ENCODE measurements at regions not wholly inside any gene's neighbourhood (a gene's known extent, or its start where the extent isn't known, plus 50 kb on each side); places are given as distances from the start of the nearest gene placed in this dataset.
A peak's percentile ranks its signal among the peaks of the same experiment; 100 is the strongest.

DNA sequence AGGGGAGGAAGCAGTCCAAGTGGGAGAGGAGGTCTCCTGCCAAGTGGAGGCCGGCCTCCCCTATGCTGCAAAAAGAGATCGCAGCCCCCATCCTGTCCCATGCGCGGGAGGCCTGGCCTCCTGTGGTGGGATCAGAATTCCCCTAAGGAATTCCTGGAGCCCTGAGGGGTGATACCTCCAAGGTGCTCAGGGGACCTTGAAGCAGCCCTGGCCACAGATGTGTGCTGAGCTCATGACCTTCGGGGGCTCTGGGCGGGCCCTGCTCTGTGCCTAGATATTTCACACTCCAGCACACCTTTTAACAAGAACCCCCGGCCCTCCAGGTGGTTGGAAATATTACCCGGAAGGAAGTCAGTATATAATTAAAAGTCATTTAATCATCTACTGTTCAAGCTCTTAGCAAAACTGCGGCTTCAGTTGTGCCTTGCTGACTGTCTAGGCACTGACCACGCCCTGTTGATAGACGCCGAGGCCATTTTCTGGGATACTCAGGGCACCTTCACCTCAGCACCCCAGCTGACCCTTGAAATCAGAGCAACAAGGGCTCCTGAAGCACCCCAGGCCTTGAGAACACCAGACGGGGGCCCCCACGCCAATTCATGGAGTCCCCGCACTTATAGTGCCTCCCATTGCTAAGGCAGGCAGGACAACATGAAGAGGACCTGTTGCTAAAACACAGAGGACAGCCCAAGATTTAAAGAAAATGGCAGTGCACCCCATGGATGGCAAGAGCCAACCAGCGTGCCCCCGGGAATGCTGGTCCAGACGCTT lies 119.1 kb downstream of the NDUFA10 start:
- DNase-seq (ENCODE audit: low read depth in 6 of 9, low spot score in 9 of 9), result no peak
- no peak overlapping the region for H3K27ac ChIP-seq (ENCODE audit: low read depth in 1 of 2, low read length in 1 of 2)
- peaks cover 0 to 11% of the 10 kb centered on the region in 2 donors for H3K9me3 ChIP-seq (ENCODE audit: control insufficient read depth in 2 of 2, insufficient read depth in 1 of 2, low read length in 1 of 2)
- H3K27me3 ChIP-seq (ENCODE audit: control insufficient read depth in 2 of 2, insufficient read depth in 1 of 2, low read length in 1 of 2), result no peaks in the 10 kb centered on the region
- 97% methylated on average over 18 of the region's 18 CpGs for WGBS
- H3K36me3 ChIP-seq (ENCODE audit: control insufficient read depth in 2 of 2, insufficient read depth in 2 of 2, low read length in 1 of 2), result no peaks in the 10 kb centered on the region
- H3K4me3 ChIP-seq (ENCODE audit: low read length in 2 of 2), result no peak overlapping the region
- peaks cover 0 to 3% of the 10 kb centered on the region in 2 donors for H3K4me1 ChIP-seq (ENCODE audit: control insufficient read depth in 2 of 2, insufficient read depth in 2 of 2, low read length in 2 of 2)

GRCh38 chr2:239905306-239905705 lies 119.8 kb downstream of the NDUFA10 start:
- Histone ChIP-seq H3K4me3 (ENCODE audit: low read length in 2 of 2) (no peak overlapping the region), H3K4me1 (ENCODE audit: control insufficient read depth in 2 of 2, insufficient read depth in 2 of 2, low read length in 2 of 2) (no peaks in the 10 kb centered on the region), H3K27me3 (ENCODE audit: control insufficient read depth in 2 of 2, insufficient read depth in 1 of 2, low read length in 1 of 2) (no peaks in the 10 kb centered on the region), H3K9me3 (ENCODE audit: control insufficient read depth in 2 of 2, insufficient read depth in 1 of 2, low read length in 1 of 2) (peaks cover 0 to 11% of the 10 kb centered on the region in 2 donors), H3K27ac (ENCODE audit: low read depth in 1 of 2, low read length in 1 of 2) (no peak overlapping the region), H3K36me3 (ENCODE audit: control insufficient read depth in 2 of 2, insufficient read depth in 2 of 2, low read length in 1 of 2) (no peaks in the 10 kb centered on the region)
- no peak for DNase-seq (ENCODE audit: low read depth in 6 of 9, low spot score in 9 of 9)
- WGBS, result 97% methylated on average over 20 of the region's 20 CpGs

GRCh38 chr2:239904496-239904895 lies 120.6 kb downstream of the NDUFA10 start:
- DNase-seq (ENCODE audit: low read depth in 6 of 9, low spot score in 9 of 9), result no peak
- H3K9me3 ChIP-seq (ENCODE audit: control insufficient read depth in 2 of 2, insufficient read depth in 1 of 2, low read length in 1 of 2), result peaks cover 0 to 11% of the 10 kb centered on the region in 2 donors
- no peaks in the 10 kb centered on the region for H3K4me1 ChIP-seq (ENCODE audit: control insufficient read depth in 2 of 2, insufficient read depth in 2 of 2, low read length in 2 of 2)
- WGBS, result 97% methylated on average over 6 of the region's 6 CpGs
- no peak overlapping the region for H3K4me3 ChIP-seq (ENCODE audit: low read length in 2 of 2)
- H3K36me3 ChIP-seq (ENCODE audit: control insufficient read depth in 2 of 2, insufficient read depth in 2 of 2, low read length in 1 of 2), result no peaks in the 10 kb centered on the region
- no peaks in the 10 kb centered on the region for H3K27me3 ChIP-seq (ENCODE audit: control insufficient read depth in 2 of 2, insufficient read depth in 1 of 2, low read length in 1 of 2)
- H3K27ac ChIP-seq (ENCODE audit: low read depth in 1 of 2, low read length in 1 of 2), result no peak overlapping the region

DNA sequence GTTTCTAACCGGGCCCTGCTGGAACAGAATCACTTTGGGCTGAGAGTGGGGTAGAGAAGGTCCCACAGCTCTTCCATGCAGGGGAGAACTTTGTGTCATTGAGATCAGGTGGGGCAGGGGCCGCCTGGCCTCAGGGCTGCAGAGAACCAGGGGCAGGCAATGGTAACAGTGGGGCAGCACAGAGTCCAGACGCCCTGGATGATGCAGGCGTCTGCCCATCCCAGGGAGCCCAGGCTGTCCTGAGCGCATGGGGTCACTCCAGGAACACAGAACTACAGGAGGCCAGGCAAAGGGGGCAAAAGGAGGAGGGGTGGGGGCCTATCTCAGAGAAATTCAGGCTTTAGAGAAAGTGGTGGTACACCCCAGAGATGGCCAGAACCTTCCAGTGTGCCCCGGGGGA lies 121.3 kb downstream of the NDUFA10 start:
- H3K36me3 ChIP-seq (ENCODE audit: control insufficient read depth in 2 of 2, insufficient read depth in 2 of 2, low read length in 1 of 2), result no peaks in the 10 kb centered on the region
- WGBS, result 96% methylated on average over 6 of the region's 6 CpGs

DNA sequence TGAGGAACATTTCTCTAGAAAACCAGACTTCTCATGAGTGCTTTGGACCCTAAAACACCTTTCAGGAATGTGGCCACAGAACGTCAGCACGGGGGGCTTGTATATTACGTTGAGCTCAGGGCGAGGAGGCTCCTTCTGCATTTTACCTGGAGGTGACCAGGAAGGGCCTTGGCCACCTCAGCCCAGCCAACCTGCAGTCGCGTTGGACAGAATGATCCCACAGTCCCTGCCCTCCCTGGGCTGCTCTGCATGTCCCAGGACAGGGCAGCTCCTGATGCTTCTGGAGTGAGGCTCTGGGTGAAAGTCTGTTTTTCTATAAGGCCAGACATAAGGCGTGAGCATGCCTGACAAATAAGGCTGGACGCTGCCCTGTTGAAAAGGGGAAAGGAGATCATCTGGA lies 121.9 kb downstream of the NDUFA10 start:
- peaks cover 0 to 4% of the 10 kb centered on the region in 2 donors for H3K4me1 ChIP-seq (ENCODE audit: control insufficient read depth in 2 of 2, insufficient read depth in 2 of 2, low read length in 2 of 2)
- H3K9me3 ChIP-seq (ENCODE audit: control insufficient read depth in 2 of 2, insufficient read depth in 1 of 2, low read length in 1 of 2), result peaks cover 0 to 11% of the 10 kb centered on the region in 2 donors
- no peak for DNase-seq (ENCODE audit: low read depth in 6 of 9, low spot score in 9 of 9)
- H3K27ac ChIP-seq (ENCODE audit: low read depth in 1 of 2, low read length in 1 of 2), result no peak overlapping the region
- no peaks in the 10 kb centered on the region for H3K27me3 ChIP-seq (ENCODE audit: control insufficient read depth in 2 of 2, insufficient read depth in 1 of 2, low read length in 1 of 2)
- H3K4me3 ChIP-seq (ENCODE audit: low read length in 2 of 2), result no peak overlapping the region
- no peaks in the 10 kb centered on the region for H3K36me3 ChIP-seq (ENCODE audit: control insufficient read depth in 2 of 2, insufficient read depth in 2 of 2, low read length in 1 of 2)
- WGBS, result 94% methylated on average over 8 of the region's 8 CpGs

More for the DNA sequence above, 121.3 kb downstream of the NDUFA10 start:
- H3K27ac ChIP-seq (ENCODE audit: low read depth in 1 of 2, low read length in 1 of 2), result no peak overlapping the region
- H3K9me3 ChIP-seq (ENCODE audit: control insufficient read depth in 2 of 2, insufficient read depth in 1 of 2, low read length in 1 of 2), result peaks cover 0 to 11% of the 10 kb centered on the region in 2 donors
- DNase-seq (ENCODE audit: low read depth in 6 of 9, low spot score in 9 of 9), result no peak
- H3K27me3 ChIP-seq (ENCODE audit: control insufficient read depth in 2 of 2, insufficient read depth in 1 of 2, low read length in 1 of 2), result no peaks in the 10 kb centered on the region
- no peaks in the 10 kb centered on the region for H3K4me1 ChIP-seq (ENCODE audit: control insufficient read depth in 2 of 2, insufficient read depth in 2 of 2, low read length in 2 of 2)
- H3K4me3 ChIP-seq (ENCODE audit: low read length in 2 of 2), result no peak overlapping the region

DNA sequence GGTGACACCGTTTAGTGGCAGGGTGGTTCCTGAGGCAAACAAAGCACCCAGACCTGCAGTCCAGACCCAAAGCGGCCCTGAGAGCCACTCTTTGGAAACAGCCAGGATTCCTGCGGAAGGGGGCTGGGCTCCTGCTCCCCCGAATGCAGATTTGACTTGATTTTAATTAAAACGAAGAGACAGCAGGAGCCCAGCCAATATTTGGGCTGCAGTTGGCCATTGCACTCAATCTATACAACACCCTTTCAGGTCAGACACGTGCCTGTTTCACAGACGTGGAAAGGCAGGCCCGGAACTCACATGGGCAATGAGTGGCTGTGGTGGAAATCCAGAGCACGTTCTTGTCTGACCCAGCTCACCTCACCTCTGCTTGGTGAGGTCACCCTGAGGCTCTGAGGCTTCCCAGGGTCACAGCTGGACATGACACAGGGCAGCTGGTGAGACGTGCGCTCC lies 122.4 kb downstream of the NDUFA10 start:
- Histone ChIP-seq H3K36me3 (ENCODE audit: control insufficient read depth in 2 of 2, insufficient read depth in 2 of 2, low read length in 1 of 2) (no peaks in the 10 kb centered on the region), H3K9me3 (ENCODE audit: control insufficient read depth in 2 of 2, insufficient read depth in 1 of 2, low read length in 1 of 2) (peaks cover 0 to 11% of the 10 kb centered on the region in 2 donors), H3K4me1 (ENCODE audit: control insufficient read depth in 2 of 2, insufficient read depth in 2 of 2, low read length in 2 of 2) (peaks cover 0 to 4% of the 10 kb centered on the region in 2 donors), H3K27me3 (ENCODE audit: control insufficient read depth in 2 of 2, insufficient read depth in 1 of 2, low read length in 1 of 2) (no peaks in the 10 kb centered on the region), H3K27ac (ENCODE audit: low read depth in 1 of 2, low read length in 1 of 2) (no peak overlapping the region), H3K4me3 (ENCODE audit: low read length in 2 of 2) (no peak overlapping the region)
- WGBS, result 87% methylated on average over 11 of the region's 11 CpGs
- no peak for DNase-seq (ENCODE audit: low read depth in 6 of 9, low spot score in 9 of 9)

- H3K4me3 ChIP-seq (ENCODE audit: low read length in 2 of 2), result no peak overlapping the region
- no peak overlapping the region for H3K27ac ChIP-seq (ENCODE audit: low read depth in 1 of 2, low read length in 1 of 2)
- 79% methylated on average over 13 of the region's 13 CpGs for WGBS
- peak in 1 of 9 donors; percentile 40 for DNase-seq (ENCODE audit: low read depth in 6 of 9, low spot score in 9 of 9)
- peaks cover 0 to 5% of the 10 kb centered on the region in 2 donors for H3K9me3 ChIP-seq (ENCODE audit: control insufficient read depth in 2 of 2, insufficient read depth in 1 of 2, low read length in 1 of 2)
- H3K27me3 ChIP-seq (ENCODE audit: control insufficient read depth in 2 of 2, insufficient read depth in 1 of 2, low read length in 1 of 2), result peaks cover 0 to 9% of the 10 kb centered on the region in 2 donors
- H3K4me1 ChIP-seq (ENCODE audit: control insufficient read depth in 2 of 2, insufficient read depth in 2 of 2, low read length in 2 of 2), result peaks cover 0 to 4% of the 10 kb centered on the region in 2 donors
- H3K36me3 ChIP-seq (ENCODE audit: control insufficient read depth in 2 of 2, insufficient read depth in 2 of 2, low read length in 1 of 2), result no peaks in the 10 kb centered on the region
Measured at GRCh38 chr2:239898292-239898925, 126.7 kb downstream of the NDUFA10 start.

DNA sequence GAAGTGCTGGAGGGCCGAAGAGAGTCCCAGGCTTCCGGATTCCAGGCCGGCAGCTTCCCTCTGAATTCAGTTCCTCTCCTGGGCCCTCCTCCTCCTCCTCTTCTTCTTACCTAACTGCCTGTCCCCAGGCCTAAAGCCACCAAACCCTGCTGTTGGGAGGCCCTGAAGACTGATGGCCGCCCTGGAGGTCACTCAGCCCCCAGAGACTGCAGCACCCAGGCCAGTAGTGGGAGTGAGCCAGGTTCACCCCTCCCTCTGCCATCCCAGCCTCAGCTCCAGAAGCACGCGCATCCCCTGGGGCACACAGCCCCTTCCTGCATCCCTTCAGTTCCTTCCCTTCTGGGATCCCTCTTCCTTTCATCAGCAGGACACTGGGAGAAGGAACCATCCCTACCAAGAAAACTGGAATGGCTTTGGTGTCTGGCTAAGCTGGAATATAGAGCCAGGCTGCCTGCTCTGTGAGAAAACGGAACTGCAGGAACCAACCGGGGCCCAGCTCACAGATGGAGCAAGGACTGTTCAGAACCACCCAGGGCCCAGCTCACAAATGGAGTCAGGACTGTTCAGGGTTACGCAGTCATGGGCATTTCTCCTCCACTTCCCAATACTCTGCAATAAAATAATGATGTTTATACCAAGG lies 127.4 kb downstream of the NDUFA10 start:
- Histone ChIP-seq H3K4me3 (ENCODE audit: low read length in 2 of 2) (no peak overlapping the region), H3K27ac (ENCODE audit: low read depth in 1 of 2, low read length in 1 of 2) (no peak overlapping the region), H3K36me3 (ENCODE audit: control insufficient read depth in 2 of 2, insufficient read depth in 2 of 2, low read length in 1 of 2) (no peaks in the 10 kb centered on the region), H3K4me1 (ENCODE audit: control insufficient read depth in 2 of 2, insufficient read depth in 2 of 2, low read length in 2 of 2) (peaks cover 0 to 4% of the 10 kb centered on the region in 2 donors), H3K27me3 (ENCODE audit: control insufficient read depth in 2 of 2, insufficient read depth in 1 of 2, low read length in 1 of 2) (peaks cover 0 to 12% of the 10 kb centered on the region in 2 donors), H3K9me3 (ENCODE audit: control insufficient read depth in 2 of 2, insufficient read depth in 1 of 2, low read length in 1 of 2) (no peaks in the 10 kb centered on the region)
- no peak for DNase-seq (ENCODE audit: low read depth in 6 of 9, low spot score in 9 of 9)
- WGBS, result 97% methylated on average over 9 of the region's 9 CpGs

GRCh38 chr2:239896075-239896474 lies 129.1 kb downstream of the NDUFA10 start:
- 90% methylated on average over 8 of the region's 8 CpGs for WGBS
- Histone ChIP-seq H3K9me3 (ENCODE audit: control insufficient read depth in 2 of 2, insufficient read depth in 1 of 2, low read length in 1 of 2) (no peaks in the 10 kb centered on the region), H3K27me3 (ENCODE audit: control insufficient read depth in 2 of 2, insufficient read depth in 1 of 2, low read length in 1 of 2) (peaks cover 0 to 12% of the 10 kb centered on the region in 2 donors), H3K4me1 (ENCODE audit: control insufficient read depth in 2 of 2, insufficient read depth in 2 of 2, low read length in 2 of 2) (peaks cover 0 to 4% of the 10 kb centered on the region in 2 donors), H3K36me3 (ENCODE audit: control insufficient read depth in 2 of 2, insufficient read depth in 2 of 2, low read length in 1 of 2) (no peaks in the 10 kb centered on the region), H3K27ac (ENCODE audit: low read depth in 1 of 2, low read length in 1 of 2) (no peak overlapping the region), H3K4me3 (ENCODE audit: low read length in 2 of 2) (no peak overlapping the region)
- no peak for DNase-seq (ENCODE audit: low read depth in 6 of 9, low spot score in 9 of 9)
